NK-92 treated with Interleukin-12 subunit alpha and Interleukin-12 subunit beta, amount 100 ng/mL, for 24 hours (cell line): ENCODE measurements at regions not wholly inside any gene's neighbourhood (a gene's known extent, or its start where the extent isn't known, plus 50 kb on each side); places are given as distances from the start of the nearest gene placed in this dataset.
"Not testable (repeated sequence)": the region's sequence is repeated elsewhere in the genome, so short reads cannot be mapped to it uniquely, and the experiment has no call there.

Source experiments
- DNase-seq: peaks from one replicate; lab custom pipeline; 2025; lab: John Stamatoyannopoulos, UW

GRCh38 chr16:8187782-8188372, 402.4 kb downstream of the TMEM114 start:
- DNase-seq: no peak

GRCh38 chr16:8184854-8185253, 405.5 kb downstream of the TMEM114 start:
- no peak for DNase-seq

- DNase-seq: no peak
These were observed 406.9 kb downstream of the TMEM114 start for GRCh38 chr16:8183176-8184099.

DNA sequence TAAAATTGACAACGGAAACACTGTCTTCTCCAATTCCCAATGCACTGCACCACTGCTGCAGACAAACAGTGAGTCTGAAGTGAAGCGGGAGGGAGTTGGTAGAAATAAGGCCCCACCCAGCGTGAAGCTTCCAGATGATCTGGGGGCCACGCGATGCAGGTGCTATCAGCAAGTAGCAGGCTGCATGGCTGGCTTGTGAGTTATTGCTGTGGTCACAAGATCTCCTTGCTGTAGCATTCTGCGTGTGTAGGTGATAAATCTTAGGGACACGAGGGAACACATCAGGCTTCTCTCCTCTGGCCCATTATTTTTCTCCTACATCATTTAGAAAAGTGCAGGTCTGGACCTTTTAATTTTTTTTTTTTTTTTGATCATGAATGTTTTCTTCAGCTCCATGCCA, 407.6 kb downstream of the TMEM114 start:
- no peak for DNase-seq

DNA sequence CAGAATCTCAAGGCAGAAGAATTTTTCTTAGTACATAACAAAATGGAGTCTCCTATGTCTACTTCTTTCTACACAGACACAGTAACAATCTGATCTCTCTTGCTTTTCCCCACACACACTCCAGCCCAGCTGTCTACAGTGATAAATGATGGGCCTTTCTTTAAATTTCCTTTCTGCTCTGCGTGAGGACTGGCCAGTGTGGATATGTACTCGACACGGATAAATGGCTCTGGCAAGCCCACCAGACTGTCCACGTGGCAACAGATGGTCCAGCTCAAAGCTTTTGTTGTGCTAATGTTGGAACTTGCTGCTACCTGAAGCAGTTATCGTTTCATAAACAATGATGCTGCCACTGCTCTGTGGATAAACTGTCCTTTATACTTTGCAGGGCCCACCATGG, 410.7 kb downstream of the TMEM114 start:
- DNase-seq: no peak

DNA sequence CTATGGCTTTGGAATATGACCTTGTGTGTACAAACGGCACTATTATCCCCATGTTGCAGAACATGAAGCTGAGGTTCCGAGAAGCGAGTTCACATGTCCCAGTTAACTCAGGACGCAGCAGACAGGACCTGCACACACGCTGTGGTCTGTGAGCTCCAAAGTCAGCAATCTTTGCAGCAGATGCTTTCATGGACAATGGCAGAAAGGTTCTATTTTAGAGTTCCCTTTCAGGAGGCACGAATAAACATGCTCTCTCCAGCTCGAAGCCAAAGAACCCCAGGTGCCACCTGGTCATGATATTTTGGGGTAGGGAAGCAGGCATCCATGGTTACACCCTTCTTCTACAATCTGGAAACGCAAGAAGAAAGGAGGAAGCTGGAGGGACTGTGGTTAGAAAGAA, 412.0 kb downstream of the TMEM114 start:
- DNase-seq: no peak

- DNase-seq: no peak
These were observed 414.9 kb downstream of the TMEM114 start for GRCh38 chr16:8175411-8175810.

GRCh38 chr16:8173111-8173644, 417.1 kb downstream of the TMEM114 start:
- DNase-seq: no peak

- DNase-seq: no peak
These were observed 417.8 kb downstream of the TMEM114 start for GRCh38 chr16:8172551-8172950.

DNA sequence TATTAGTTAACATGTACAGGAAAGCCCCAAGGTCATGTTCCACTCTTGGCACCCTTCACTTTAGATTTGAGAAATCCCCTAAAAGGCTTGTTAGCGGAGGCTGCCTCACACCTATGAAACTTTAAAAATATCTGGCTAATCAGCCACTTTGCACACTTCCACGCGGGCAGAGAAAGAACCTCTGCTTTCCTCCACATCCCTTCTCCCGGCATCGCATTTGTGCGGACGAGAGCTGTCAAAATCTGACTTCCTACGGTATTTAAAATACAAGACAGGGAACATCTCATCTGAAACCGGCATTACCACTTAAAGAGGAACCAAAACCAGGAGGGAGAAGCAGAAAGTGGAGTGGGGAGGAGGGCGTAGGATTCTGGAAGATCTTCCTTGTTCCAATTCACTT, 422.3 kb downstream of the TMEM114 start:
- no peak for DNase-seq

DNA sequence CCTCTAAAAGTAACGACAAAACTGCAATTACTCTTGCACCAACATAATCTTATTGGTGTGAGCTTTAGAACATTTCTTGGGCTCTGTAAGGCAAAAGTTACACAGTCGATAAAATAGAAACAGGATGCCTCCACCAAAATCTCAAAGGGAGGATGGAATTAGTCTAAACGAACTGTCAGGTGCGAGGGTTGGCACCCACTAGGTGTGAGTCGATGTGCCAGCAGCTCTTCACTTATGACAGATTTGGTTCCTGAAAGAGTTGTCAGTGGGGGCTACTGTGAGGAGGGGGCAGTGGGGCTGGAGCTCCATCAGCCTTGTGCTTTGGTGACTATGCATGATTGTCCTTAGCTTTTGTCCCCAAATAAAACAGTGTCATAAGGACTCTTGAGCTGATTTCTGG, 422.9 kb downstream of the TMEM114 start:
- DNase-seq: no peak

- DNase-seq: no peak
These were observed 432.3 kb downstream of the TMEM114 start for GRCh38 chr16:8158051-8158450.

- no peak for DNase-seq
These were observed 435.0 kb downstream of the TMEM114 start for GRCh38 chr16:8155275-8155674.

DNA sequence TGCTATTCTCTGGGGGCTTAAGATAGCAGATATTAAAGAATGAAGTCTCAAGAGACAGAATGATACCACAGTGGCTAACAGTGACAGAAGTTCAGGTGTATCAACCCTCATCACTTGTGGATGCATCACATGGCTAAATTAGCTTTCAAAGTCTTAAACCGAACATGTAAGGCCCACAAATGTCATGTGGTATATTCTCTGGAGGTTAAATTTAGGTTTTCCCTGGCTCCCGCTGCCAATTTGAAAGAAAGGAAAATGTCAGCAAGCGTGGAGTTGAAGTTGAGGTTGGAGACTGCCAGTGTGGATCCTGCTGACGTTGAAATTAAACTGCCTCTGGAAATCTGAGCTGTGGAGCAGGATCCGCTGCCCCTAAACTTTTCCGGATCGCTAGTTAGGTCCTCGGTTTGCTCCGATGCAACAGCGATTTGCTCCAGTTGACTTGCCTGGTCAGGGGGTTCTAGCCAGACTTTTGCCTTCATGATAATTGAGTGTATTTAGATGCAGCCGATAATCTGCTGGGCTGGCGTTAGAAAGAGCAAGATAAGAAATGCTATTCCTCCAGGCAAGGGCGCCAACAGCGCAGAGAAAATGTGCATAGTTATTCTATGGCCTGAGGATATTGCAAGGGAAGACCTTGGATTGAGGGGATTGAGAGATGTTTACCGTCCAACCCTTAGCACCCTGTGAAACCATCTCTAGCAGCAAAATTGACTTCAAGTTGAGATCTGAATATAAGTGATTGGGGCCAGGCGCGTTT, 443.9 kb downstream of the TMEM114 start:
- DNase-seq: no peak

DNA sequence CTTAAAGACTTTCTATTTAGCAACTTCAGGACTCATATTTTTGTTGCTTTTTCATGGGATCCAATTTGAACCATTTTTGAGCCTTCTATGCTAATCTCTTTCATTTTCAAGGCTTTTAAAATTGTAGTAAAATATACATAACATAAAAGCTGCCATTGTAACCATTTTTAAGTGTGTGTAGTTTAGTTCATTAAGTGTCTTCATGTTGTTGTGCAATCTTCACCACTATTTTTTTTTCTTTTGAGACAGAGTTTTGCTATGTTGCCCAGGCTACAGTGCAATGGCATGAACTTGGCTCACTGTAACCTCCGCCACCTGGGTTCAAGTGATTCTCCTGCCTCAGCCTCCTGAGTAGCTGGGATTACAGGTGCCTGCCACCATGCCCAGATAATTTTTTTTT, 451.6 kb downstream of the TMEM114 start:
- DNase-seq: no peak

DNA sequence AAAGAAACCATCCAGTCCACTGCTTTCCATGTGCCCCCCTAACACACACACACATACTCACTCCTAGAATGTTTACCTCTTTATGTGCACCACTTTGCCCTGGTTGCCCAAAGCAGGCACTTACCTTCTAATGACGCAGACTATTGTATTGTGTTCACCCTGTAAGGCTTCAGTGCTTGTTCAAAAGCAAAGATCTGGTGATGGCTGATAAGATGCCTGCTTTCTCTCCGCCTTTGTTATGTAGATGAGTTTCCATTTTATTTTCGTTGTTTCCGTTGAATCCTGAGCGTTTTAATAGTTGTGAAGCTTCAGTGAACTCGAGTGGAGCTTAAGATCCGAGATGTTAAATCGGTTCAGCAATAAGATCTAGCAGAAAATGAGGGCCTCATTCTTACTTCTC, 452.7 kb downstream of the TMEM114 start:
- no peak for DNase-seq

DNA sequence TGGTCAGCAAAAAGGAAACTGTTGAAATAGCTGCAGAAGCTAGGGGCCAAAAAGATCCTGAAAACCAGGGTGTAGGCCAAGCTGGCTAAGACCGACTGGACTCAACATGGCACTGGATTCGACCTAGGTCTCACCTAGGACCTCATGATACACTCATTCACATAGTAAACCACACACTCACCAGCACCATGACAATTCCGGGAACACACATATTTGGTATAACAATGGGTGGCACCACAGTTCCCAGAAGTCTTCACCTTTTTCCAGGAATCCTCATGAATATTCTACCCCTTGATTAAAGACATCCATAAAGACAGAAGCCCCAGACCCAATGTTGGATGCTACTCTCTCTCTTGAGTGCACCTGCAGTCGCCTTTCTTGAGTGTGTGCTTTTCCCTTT, 460.1 kb downstream of the TMEM114 start:
- DNase-seq: no peak

- DNase-seq: no peak
These were observed 463.2 kb downstream of the TMEM114 start for GRCh38 chr16:8127070-8127469.

DNA sequence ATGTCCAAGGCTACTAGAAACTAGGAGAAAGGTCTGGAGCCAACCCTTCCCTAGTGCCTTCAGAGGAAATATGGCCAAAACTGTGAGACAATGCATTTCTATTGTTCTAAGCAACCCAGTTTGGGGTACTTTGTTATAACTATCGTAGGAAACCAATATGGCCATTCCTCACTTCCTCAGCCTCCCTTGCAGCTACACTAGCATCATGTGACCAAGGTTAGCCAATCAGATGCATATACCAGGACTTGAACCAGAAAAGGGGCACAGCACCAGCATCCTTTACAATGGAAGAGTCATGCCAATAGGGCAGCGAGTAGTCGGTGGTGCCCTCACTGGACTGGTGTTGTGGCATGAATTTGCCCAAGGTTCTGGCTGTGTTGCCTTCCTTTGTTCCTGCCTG, 464.0 kb downstream of the TMEM114 start:
- DNase-seq: no peak

DNA sequence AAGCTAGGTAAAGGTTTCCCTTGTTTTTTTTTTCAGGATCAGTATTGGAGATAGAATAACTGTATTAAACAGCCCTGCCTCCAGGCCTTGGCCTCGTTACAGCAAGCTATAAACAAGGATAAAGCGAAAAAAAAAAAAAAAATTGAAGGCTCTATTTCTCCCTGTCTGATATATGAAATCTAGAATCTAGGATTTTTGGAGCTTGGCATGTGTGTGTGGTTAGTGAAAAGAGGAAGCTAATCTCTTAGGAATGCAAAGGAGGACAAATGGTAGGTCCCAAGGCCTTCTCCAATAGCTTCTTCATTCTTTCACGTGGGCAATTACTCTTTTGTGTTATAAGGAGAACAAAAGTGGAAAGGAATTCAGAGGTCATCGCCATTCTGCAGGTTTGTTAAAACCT, 470.3 kb downstream of the TMEM114 start:
- DNase-seq: no peak

DNA sequence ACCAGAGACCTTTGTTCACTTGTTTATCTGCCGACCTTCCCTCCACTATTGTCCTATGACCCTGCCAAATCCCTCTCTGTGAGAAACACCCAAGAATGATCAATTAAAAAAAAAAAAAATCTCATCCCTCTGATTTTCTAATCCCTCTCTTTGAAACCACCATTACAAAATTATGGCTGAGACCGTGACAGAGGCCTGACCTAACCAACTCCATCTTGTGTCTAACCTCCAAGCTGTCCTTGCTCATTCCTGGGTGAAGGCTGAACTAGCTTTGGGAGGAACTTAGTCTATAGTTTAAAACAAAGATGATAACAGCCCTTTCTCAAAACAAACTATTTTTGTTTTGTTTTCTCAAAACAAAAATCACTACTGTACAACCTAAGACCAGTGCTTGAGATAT, 474.5 kb downstream of the TMEM114 start:
- no peak for DNase-seq

DNA sequence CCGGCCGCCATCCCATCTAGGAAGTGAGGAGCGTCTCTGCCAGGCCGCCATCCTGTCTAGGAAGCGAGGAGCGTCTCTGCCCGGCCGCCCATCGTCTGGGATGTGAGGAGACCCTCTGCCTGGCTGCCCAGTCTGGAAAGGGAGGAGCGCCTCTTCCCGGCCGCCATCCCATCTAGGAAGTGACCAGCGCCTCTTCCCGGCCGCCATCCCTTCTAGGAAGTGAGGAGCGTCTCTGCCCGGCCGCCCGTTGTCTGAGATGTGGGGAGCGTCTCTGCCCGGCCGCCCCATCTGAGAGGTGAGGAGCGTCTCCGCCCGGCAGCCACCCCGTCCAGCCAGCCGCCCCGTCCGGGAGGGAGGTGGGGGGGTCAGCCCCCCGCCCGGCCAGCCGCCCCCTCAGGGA, 475.4 kb downstream of the TMEM114 start:
- DNase-seq: not testable (repeated sequence)

GRCh38 chr16:8113843-8114242, 476.5 kb downstream of the TMEM114 start:
- no peak for DNase-seq
